Sigmoid colon (tissue), 6 donors: ENCODE measurements at regions not wholly inside any gene's neighbourhood (a gene's known extent, or its start where the extent isn't known, plus 50 kb on each side); places are given as distances from the start of the nearest gene placed in this dataset.

Experiments used
- DNase-seq: peaks from one replicate; pipeline ENCODE4 v3.0.0-alpha.2; 2019
- H3K27ac ChIP-seq, 4 donors: fragments of 200-600 bp; sonication (generic); one replicate each; pipeline ENCODE4 v1.5.1; 2016 to 2019; ENCODE audit warnings: mild to moderate bottlenecking in 1 of 4
- H3K27me3 ChIP-seq, 3 donors: fragments of 200-600 bp; sonication (generic); one replicate each; pipeline ENCODE4 v1.5.1; 2019; ENCODE audit warnings: mild to moderate bottlenecking in 1 of 3
- H3K36me3 ChIP-seq, 4 donors: fragments of 200-600 bp; sonication (generic); one replicate each; pipeline ENCODE4 v1.5.1; 2016 to 2019
- H3K4me1 ChIP-seq, 4 donors: fragments of 200-600 bp; sonication (generic); one replicate each; pipeline ENCODE4 v1.5.1; 2017 to 2019
- H3K4me3 ChIP-seq, 4 donors: fragments of 200-600 bp; sonication (generic); one replicate each; pipeline ENCODE4 v1.5.1; 2017 to 2019; ENCODE audit warnings: mild to moderate bottlenecking in 2 of 4, moderate library complexity in 1 of 4
- H3K9me3 ChIP-seq, 4 donors: fragments of 200-600 bp in 3 of 4; sonication (generic) in 3 of 4; one replicate each; pipeline versions ENCODE4 v1.5.1 to v1.6.1; 2013 to 2019
- EP300 ChIP-seq, 4 donors: sonication (generic); formaldehyde crosslinking; IDR thresholded peaks; one replicate each; pipeline ENCODE4 v1.6.1; 2017; ENCODE audit warnings: antibody characterized with exemption in 4 of 4
- POLR2A ChIP-seq, 2 donors: fragments of 450-650 bp; IDR thresholded peaks; one replicate each; pipeline ENCODE4 v1.6.1; 2016; ENCODE audit warnings: antibody characterized with exemption in 2 of 2, mild to moderate bottlenecking in 2 of 2, moderate library complexity in 2 of 2
- POLR2AphosphoS5 ChIP-seq, 4 donors: sonication (generic); formaldehyde crosslinking; IDR thresholded peaks; one replicate each; pipeline ENCODE4 v1.6.1; 2017; ENCODE audit warnings: antibody characterized with exemption in 4 of 4
- WGBS, 2 donors: extraction: QIAGEN DNeasy Blood & Tissue Kit; methylation state at CpG; one replicate each; pipeline ENCODE4 v1.1.7; 2013; 5-methylcytosine and 5-hydroxymethylcytosine counted together
- intact Hi-C: fragments of 100-400 bp; cut with DNase I; formaldehyde crosslinking; loops from one replicate; pipeline ENCODE4 v1.15.1; 2023
- TF ChIP-seq, protein P1 (sequence below), 4 experiments: fragments of 450-650 bp in 3 of 4; fragments of 200-600 bp in 1 of 4; IDR thresholded peaks; one replicate each; pipeline ENCODE4 v1.5.1; 2016 to 2019; ENCODE audit warnings: antibody characterized with exemption in 4 of 4, mild to moderate bottlenecking in 3 of 4, moderate library complexity in 2 of 4
- donor health status: healthy with polysubstance abuse.
- donor health status: healthy.

DNA sequence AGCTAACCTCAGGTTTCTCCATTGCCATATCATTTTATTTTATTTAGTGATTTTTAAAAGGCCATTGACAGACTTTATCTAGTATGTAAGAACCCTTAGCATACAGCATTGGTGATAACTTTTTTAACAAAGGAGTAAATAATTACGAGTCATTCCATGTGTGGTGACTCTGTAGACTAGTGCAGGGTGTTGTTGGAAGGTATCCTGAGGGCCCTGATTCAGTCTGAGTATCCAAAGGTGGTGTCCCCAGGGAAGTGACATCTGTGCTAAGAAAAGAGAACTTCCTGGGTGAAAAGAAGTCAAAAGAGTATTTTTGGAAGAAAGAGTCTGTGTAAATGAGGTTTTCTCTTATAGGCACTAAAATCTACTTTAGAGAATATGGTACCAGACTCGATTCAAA lies 308.4 kb downstream of the C7orf25 start:
- Histone ChIP-seq H3K36me3 (no peaks in the 10 kb centered on the region), H3K27ac (no peak overlapping the region), H3K4me1 (peaks cover 0 to 26% (median 17%) of the 10 kb centered on the region in 4 donors), H3K27me3 (no peaks in the 10 kb centered on the region), H3K9me3 (no peaks in the 10 kb centered on the region), H3K4me3 (no peak overlapping the region)
- intact Hi-C loops: no loop called here
- DNase-seq: no peak
- 71 to 78% methylated on average over 2 of the region's 2 CpGs for WGBS, 2 donors
- TF ChIP-seq EP300 (IDR thresholded peaks at IDR 0.05): no peak
- no peak for TF ChIP-seq POLR2AphosphoS5 (IDR thresholded peaks at IDR 0.05)
- TF ChIP-seq, protein P1, sequence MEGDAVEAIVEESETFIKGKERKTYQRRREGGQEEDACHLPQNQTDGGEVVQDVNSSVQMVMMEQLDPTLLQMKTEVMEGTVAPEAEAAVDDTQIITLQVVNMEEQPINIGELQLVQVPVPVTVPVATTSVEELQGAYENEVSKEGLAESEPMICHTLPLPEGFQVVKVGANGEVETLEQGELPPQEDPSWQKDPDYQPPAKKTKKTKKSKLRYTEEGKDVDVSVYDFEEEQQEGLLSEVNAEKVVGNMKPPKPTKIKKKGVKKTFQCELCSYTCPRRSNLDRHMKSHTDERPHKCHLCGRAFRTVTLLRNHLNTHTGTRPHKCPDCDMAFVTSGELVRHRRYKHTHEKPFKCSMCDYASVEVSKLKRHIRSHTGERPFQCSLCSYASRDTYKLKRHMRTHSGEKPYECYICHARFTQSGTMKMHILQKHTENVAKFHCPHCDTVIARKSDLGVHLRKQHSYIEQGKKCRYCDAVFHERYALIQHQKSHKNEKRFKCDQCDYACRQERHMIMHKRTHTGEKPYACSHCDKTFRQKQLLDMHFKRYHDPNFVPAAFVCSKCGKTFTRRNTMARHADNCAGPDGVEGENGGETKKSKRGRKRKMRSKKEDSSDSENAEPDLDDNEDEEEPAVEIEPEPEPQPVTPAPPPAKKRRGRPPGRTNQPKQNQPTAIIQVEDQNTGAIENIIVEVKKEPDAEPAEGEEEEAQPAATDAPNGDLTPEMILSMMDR (IDR thresholded peaks at IDR 0.05): no peak
- no peak for TF ChIP-seq POLR2A (IDR thresholded peaks at IDR 0.05)

DNA sequence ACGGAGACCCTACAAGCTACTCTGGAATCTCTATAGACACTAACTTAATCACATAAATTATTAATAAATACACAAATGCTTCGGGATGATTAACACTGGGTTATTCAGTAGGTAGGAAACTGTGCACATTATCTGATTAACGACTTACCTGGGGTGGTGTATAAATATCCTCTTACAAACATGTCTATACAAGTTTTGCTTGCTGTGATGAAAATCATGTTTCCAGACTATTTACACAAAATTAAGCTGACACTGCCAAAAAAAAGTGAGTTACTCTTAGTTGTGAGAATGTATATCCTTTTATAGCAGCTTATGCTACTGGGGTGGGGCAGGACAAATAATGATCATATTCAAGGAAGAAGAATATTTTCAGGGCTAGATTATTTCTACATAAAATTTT lies 314.6 kb downstream of the C7orf25 start:
- WGBS, 2 donors: 80 to 82% methylated on average over 3 of the region's 3 CpGs
- TF ChIP-seq, protein P1 (IDR thresholded peaks at IDR 0.05): no peak
- no peak for TF ChIP-seq POLR2AphosphoS5 (IDR thresholded peaks at IDR 0.05)
- TF ChIP-seq POLR2A (IDR thresholded peaks at IDR 0.05): no peak

DNA sequence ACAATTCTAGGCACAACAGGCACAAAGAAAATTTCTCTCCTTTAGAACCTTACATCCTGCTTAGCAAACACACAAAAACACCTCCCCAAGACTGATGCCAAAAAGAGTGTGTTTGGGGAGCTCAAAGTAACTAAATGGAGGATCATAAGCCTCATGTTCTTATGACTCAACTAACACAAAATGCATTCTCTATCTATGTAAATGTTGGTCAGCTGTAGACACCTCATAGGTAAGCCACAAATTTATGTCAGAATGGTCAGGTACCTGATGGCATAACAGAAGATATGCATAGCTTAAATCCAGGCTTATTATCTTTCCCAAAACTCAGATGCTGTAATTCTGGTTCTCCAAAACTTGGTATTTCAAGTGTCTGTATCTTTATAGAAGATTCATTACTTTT lies 315.1 kb downstream of the C7orf25 start:
- peaks cover 0 to 4% (median under 1%) of the 10 kb centered on the region in 4 donors for H3K4me1 ChIP-seq
- H3K9me3 ChIP-seq: no peaks in the 10 kb centered on the region
- H3K36me3 ChIP-seq: no peaks in the 10 kb centered on the region
- TF ChIP-seq POLR2A (IDR thresholded peaks at IDR 0.05) (no peak), EP300 (IDR thresholded peaks at IDR 0.05) (no peak), POLR2AphosphoS5 (IDR thresholded peaks at IDR 0.05) (no peak)
- TF ChIP-seq, protein P1 (IDR thresholded peaks at IDR 0.05): no peak
- H3K27ac ChIP-seq: no peak overlapping the region
- H3K27me3 ChIP-seq: no peaks in the 10 kb centered on the region
- DNase-seq: no peak
- intact Hi-C loops: no loop called here
- no peak overlapping the region for H3K4me3 ChIP-seq

More for the DNA sequence above, 314.6 kb downstream of the C7orf25 start:
- Histone ChIP-seq H3K4me1 (peaks cover 0 to 2% (median 0%) of the 10 kb centered on the region in 4 donors), H3K9me3 (no peaks in the 10 kb centered on the region), H3K27ac (no peak overlapping the region), H3K36me3 (no peaks in the 10 kb centered on the region), H3K27me3 (no peaks in the 10 kb centered on the region), H3K4me3 (no peak overlapping the region)
- DNase-seq: no peak
- intact Hi-C loops: no loop called here

DNA sequence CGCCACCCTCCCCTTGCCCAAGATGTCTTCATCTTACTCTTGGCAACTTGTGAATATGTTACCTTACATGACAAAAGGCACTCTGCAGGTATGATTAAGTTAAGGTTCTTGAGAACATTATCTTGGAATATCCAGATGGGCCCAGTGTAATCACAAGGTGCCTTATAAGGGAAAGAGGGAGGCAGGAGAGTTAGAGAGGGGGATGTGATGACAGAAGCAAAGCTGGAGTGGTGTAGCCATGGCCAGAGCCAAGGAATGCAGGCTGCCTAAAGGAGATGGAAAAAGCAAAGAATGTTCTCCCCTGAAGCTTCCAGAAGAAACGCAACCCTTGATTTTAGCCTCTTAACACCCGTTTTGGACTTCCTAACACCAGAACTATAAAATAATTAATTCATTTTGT lies 318.0 kb downstream of the C7orf25 start:
- Histone ChIP-seq H3K9me3 (no peaks in the 10 kb centered on the region), H3K27me3 (no peaks in the 10 kb centered on the region), H3K36me3 (no peaks in the 10 kb centered on the region), H3K4me1 (peaks cover 0 to 13% (median 6%) of the 10 kb centered on the region in 4 donors), H3K27ac (no peak overlapping the region), H3K4me3 (no peak overlapping the region)
- WGBS, 2 donors: 89 to 95% methylated on average over 3 of the region's 3 CpGs
- intact Hi-C loops: no loop called here
- TF ChIP-seq EP300 (IDR thresholded peaks at IDR 0.05): no peak
- TF ChIP-seq POLR2AphosphoS5 (IDR thresholded peaks at IDR 0.05): no peak
- no peak for TF ChIP-seq POLR2A (IDR thresholded peaks at IDR 0.05)
- TF ChIP-seq, protein P1 (IDR thresholded peaks at IDR 0.05): no peak
- DNase-seq: no peak

DNA sequence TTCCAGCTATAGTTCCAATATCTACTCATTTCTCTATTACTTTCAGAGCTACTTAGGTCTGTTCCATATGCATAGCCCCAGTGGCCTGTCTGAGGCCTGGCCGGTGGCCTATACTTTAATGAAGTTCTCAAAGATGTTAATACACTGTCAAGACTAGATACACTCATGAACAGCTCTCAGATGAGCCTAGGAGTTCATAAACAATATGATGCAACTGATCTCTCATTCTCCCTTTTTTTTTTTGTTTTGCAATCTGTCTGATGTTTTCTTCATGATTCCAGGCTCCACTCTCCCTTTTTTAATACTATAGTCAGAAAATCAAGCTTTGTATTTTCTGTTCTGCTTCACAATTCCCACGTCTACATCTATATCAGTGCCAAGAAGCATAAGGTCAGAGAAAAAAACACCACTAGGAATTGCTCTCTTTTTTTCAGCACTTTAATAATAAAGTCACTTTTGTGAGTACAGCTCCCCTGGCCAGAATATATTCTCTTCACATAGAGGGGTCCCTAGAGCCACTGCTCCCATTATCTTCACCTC lies 321.0 kb downstream of the C7orf25 start:
- TF ChIP-seq, protein P1 (IDR thresholded peaks at IDR 0.05): no peak
- TF ChIP-seq EP300 (IDR thresholded peaks at IDR 0.05) (no peak), POLR2AphosphoS5 (IDR thresholded peaks at IDR 0.05) (no peak), POLR2A (IDR thresholded peaks at IDR 0.05) (no peak)
- DNase-seq: no peak
- 74 to 75% methylated on average over 2 of the region's 2 CpGs for WGBS, 2 donors

More for the DNA sequence above, 321.0 kb downstream of the C7orf25 start:
- Histone ChIP-seq H3K27ac (peak overlapping the region in 3 of 4 donors; percentile 20 to 69 (median 42)), H3K4me1 (peaks cover 0 to 13% (median 6%) of the 10 kb centered on the region in 4 donors), H3K9me3 (no peaks in the 10 kb centered on the region), H3K27me3 (no peaks in the 10 kb centered on the region), H3K4me3 (no peak overlapping the region), H3K36me3 (no peaks in the 10 kb centered on the region)
- intact Hi-C loops: no loop called here
